A549 (cell line): ENCODE measurements at regions not wholly inside any gene's neighbourhood (a gene's known extent, or its start where the extent isn't known, plus 50 kb on each side); places are given as distances from the start of the nearest gene placed in this dataset.

ENCODE experiments used
- CTCF ChIP-seq: fragments of >200 bp; sonication (Bioruptor Twin); formaldehyde crosslinking; IDR thresholded peaks from 3 replicates; pipeline ENCODE4 v1.5.1; 2016
- RNF2 ChIP-seq: fragments of 200-600 bp; sonication (generic); IDR thresholded peaks from 2 replicates; pipeline ENCODE4 v1.6.1; 2016; ENCODE audit warnings: low read depth, mild to moderate bottlenecking, antibody characterized with exemption, moderate library complexity, borderline replicate concordance
- ZSCAN20 ChIP-seq: fragments of 250-450 bp; sonication (Bioruptor Pico); IDR thresholded peaks from 2 replicates; pipeline ENCODE4 v1.8.0; 2022; ENCODE audit warnings: mild to moderate bottlenecking, moderate library complexity

DNA sequence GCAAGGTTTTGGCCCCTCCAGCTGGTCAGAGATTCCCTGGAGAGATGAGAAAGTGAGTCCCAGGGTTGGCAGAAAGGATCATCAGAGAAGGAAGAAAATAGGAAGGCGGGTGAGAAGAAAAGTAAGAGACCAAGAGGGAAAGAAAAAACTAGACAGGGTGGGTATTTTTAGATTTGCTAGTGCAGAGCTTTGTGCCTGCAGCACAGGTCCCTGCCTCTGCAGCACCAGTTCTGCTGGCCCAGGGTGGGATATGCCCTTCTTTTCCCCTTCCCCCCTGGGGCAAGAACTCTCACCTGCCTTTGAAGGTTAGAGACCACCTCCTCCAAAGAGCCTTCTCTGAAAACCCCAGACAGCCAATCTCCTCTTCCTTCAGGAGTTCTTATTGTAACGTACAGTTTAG, 90.3 kb upstream of the EGFLAM start:
- TF ChIP-seq CTCF (no peak), RNF2 (no peak), ZSCAN20 (no peak)
